KG1 (cell line): ENCODE measurements at regions not wholly inside any gene's neighbourhood (a gene's known extent, or its start where the extent isn't known, plus 50 kb on each side); places are given as distances from the start of the nearest gene placed in this dataset.

ENCODE experiments used
- DNase-seq: peaks from one replicate; lab custom pipeline; 2025; lab: John Stamatoyannopoulos, UW

DNA sequence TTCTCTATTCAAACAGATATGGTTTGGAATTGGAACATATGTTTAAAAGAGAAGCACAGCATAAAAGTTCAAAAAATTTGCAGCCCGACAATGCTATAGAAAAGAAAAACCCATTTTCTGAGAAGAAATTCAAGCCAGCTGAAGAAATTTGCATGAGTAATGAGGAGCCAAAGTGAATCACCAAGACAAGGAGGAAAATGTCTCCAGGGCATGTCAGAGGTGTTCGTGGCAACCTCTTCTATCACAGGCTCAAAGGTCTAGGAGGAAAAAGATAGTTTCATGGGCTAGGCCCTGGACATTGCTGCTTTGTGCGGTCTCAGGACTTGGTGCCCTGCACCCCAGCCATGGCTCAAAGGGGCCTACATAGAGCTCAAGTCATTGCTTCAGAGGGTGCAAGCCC lies 134.8 kb upstream of the ADAMTS16 start:
- no peak for DNase-seq

DNA sequence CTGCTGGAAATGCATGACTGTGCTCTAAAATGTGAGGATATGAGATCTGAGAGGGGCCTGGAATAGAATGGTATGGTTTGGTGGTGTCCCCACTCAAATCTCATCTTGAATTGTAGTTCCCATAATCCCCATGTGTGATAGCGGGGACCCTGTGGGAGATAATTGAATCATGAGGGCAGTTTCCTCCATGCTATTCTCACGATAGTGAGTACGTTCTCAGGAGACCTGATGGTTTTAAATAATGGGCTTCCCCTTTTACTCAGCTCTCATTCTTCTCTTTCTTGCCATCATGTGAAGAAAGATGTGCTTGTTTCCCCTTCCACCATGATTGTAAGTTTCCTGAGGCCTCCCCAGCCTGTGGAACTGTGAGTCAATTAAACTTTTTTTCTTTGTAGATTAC lies 133.6 kb upstream of the ADAMTS16 start:
- no peak for DNase-seq

DNA sequence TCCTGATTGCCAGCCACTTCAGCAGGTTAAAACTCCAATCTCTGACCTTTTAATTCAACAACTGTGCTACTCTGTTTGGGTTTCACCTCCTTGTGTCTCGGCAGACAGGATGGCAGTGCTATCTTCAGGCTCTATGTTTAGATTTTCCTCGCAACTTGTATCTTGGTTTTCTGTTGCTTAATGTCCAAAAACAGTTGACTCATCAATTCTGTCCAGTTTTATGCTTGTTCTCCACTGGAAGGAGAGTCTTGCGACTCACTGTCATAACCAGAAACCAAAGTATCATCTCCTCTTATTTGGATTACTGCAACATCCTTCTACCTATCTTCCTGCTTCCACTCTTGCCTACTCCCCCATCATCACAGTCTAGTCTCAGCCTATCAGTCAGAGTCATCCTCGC lies 130.9 kb upstream of the ADAMTS16 start:
- no peak for DNase-seq

DNA sequence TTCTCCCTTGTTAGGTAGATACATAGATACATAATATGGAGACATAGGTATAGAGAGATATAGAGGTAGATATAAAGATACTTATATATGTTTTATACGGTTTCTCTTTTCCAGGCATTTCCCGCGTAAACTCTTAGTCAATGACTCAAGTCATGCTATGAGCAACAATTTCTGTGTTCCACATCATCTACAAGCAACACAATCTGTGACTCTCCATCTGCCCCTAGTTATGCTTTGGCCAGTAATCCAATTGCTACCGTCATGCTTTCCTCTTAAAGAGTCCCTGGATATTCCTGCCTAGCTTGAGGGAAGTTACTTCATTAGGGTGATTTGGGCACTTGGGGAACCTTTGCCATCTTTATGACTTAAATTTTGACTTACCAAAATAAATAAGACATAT lies 129.0 kb upstream of the ADAMTS16 start:
- no peak for DNase-seq

DNA sequence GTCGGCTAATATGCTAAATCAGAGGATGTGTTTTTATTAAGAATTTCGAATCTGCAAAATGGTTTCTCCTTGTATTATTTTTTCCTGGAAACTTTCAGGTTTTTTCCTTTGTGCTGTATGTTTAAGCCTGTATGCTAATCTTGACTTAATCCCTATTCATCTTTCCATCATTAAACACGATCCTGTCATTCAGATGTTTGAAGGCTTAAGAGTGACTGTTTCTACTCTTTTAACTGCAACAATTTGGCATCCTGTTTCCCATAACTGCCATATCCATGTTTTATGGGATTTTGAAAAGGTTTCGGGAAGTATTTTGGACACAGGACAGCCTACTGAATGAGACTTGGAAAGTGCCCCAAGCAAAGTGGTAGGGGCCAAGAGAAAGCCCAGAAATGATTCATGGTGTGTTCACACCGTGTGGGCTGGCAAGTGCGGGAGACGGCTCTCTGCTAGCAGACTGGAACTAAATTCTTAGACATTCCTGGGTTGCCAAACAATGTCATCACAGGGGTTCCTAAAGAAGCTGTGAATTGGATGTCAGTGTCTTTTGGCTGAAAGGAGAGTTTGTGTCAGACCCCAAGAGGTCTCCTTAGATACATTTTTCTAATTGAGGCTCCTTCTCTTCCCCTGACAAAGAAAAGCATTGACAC lies 125.4 kb upstream of the ADAMTS16 start:
- no peak for DNase-seq

DNA sequence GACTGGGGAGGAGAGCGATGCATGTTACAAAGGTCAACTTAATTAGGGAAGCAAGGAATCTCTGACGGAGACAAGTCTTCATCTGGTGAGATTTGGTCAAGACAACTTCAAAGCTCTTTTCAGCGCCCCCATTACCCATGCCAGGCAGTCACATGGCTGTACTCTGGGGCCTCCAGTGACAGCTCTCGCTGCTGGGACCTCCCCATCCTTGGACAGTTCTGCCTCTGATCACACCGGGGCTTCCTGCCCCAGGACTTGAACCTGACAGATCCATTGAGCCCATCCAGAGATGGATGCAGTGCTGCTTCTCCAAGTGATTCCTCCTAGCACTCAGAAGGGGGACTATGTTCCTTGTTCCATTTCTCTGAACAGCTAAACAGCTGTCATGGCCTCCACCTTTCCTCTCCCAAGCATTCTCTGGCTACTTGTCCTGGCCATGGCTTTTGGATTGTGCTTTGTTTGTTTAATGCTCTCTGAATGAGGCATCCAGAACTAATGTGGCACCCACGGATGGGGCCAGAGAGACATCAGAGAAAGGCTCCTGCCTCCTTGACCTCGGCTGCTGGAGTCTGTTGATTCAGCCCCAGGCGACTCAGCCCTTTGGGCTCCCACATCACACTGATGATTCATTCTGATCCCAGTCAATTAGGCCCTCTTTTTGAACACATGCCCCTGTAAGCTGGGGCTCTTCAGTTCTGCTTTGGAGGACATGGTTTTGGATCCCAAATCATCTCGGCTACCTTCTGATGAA lies 122.1 kb upstream of the ADAMTS16 start:
- DNase-seq = no peak

DNA sequence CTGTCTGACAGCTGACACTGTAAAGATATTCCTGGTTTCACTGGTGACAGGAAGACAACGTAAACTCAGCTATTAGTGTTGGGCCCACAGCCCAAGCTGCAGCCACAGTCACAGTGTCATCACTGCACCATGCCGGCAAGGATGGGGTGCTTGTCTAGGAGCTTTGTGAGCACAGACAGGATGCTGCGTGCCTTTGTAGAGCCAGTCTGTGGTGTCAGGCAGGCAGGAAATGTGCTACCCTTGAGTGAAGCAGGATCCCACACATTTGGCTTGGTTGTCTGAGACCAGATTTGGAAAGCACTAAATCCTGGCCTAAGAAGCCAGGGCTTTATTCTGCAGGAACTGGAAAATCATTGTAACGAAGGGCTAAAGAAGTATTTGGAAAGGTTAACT lies 121.6 kb upstream of the ADAMTS16 start:
- no peak for DNase-seq

DNA sequence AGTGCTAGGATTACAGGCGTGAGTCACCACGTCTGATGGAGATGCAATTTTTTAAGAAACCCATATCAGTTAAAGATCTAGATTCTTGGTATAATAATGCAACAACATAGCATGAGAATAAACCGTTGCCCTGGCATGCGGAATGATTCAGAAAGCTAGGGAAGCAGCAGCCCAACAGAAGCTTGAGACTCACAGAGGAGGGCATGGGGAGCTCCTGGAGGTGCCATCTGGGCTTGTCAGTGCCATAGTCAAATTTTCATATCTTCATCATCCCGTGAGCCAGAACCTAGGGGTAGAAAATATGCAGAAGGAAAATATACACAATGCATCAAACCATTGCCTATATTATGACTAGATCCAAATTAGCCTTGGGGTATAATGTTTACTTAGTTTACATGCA lies 118.7 kb upstream of the ADAMTS16 start:
- DNase-seq = no peak

DNA sequence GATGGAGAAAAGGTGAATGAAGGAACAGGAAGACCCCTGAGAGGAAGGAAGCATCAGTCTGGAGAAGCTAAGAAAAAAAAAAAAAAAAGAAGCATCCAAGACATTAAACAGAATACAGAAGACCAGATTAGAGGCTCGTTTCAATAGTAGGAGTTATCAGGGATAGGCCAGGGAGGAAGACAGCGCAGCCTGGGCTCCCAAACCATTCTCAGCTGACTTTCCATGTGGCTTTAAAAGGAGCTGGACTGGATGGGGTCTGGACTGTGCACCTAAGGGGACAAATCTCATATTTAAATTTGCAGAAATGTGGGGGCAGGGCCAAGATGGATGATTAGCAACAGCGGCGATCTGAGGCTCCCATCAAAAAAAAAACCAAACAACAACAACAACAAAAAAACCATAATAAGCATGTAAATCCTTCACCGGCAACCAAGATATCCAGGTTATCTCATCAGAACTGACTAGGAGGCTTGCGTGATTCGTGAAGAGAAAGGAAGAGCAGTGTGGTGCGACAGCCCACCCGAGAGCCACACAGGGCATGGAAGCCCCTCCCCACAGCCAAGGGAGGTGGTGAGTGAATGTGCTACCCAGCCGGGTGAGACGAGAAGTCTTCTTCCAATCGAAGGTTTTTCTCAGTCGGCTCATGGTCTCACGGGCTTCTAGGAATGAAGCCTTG lies 114.9 kb upstream of the ADAMTS16 start:
- no peak for DNase-seq

DNA sequence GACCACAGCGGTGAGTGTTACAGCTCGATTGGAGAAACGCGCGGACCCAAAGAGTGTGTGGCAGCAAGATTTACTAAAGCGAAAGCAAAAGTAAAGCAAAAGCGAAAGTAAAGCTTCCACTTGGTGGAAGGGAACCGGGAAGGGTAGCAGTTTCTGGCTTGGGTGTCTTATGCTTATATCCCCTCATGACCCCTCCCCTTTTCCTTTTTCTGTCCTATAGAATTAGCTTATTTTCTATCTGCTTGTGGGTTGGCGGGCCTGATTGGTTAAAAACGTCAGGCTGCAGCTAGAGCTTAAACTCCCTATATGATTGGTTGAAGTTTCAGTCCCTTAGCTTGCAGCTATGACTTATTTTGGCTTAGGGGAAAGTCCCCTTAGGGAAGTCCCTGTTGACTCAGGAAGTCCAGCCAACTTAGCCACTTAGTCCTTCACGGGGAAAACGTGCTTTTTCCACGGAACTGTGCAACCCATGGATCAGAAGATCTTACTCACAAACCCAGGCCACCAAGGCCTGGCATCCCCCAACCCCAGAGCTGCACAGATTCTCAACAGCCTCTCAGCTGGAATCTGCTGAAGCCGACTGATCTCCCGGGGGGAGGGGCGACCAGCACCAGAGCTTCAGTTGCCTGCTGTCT lies 114.2 kb upstream of the ADAMTS16 start:
- DNase-seq = no peak

DNA sequence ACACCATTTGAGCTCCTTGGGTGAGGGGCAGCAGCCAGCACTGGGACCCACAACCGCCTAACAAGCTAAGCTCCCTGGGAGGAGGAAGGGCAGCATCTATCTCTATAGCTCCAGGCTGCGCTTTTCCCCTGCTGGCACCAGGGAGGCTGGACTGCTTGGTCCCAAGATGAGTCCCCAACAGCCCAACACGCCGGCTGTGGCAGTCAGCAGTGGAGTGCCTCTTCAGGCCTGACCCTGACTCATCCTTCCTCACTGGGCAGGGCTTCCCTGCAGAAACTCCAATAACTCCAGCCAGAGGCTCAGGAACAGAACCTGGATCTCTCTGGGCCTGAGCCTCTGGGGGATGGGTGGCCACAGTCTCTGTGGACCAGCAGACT lies 113.7 kb upstream of the ADAMTS16 start:
- no peak for DNase-seq

DNA sequence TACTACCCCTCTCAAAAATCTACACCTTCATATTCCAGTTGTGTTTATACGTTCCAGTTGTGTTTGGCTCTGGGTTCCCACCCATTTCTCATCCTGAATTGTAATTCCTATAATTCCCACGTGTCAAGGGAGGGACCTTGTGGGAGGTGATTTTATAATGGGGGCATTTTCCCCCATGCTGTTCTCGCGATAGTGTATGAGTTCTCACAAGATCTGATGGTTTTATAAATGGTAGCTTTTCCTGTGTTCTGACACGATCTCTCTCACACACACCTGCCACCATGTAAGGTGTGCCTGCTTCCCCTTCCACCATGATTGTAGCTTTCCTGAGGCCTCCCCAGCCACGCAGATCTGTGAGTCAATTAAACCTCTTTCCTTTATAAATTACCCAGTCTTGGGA lies 108.5 kb upstream of the ADAMTS16 start:
- DNase-seq = no peak

DNA sequence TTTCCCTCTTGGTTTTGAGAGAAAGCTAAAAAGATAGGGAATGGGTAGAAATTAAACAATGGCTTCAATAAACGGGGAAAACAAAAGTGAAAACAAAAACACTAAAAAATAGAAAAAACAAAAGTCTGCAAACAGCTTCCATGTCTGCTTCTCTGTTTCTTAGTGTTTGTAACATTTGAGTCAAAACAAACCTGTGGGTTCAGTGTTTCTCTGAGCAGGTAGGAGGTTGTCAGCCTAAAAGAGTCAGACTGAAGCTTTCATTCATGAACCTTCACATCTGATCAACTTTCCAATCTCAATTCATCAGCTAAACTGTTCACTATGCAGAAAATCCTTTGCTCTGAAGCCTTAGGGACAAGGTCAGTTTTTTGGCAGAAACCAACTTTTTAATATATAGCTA lies 102.5 kb upstream of the ADAMTS16 start:
- no peak for DNase-seq

DNA sequence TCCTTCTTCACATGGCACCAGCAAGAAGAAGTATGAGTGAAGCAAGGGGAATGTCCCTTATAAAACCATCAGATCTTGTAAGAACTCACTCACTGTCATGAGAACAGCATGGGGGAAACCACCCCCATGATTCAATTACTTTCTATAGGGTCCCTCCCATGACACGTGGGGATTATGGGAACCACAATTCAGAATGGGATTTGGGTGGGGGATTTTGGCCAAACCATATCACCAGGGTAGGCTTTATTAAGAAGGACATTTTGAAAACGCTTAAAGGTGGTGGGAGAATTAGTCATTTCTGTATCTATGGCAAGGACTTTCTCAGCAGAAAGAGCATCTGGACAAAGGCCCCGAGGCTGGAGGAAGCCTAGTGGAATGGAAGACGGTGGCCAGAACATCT lies 100.2 kb upstream of the ADAMTS16 start:
- DNase-seq = no peak

DNA sequence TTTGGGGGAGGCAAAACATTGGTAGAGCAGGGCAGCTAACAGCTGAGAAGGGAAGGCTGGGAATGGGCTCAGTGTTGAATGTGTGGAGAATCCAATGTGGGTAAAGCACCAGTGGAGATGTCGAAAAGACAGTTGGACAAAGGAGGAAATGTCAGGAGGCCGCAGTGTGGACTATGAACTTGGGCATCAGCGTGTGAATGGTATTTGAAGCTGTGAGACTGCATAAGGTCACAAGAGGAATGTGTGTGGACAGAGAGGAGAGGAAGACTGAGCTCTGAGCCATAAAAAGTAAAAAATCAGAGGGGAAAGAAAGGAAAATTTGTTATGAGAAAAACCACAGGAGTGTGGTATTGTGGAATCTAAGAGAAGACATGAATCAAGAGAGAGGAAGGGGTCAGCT lies 99.4 kb upstream of the ADAMTS16 start:
- no peak for DNase-seq

DNA sequence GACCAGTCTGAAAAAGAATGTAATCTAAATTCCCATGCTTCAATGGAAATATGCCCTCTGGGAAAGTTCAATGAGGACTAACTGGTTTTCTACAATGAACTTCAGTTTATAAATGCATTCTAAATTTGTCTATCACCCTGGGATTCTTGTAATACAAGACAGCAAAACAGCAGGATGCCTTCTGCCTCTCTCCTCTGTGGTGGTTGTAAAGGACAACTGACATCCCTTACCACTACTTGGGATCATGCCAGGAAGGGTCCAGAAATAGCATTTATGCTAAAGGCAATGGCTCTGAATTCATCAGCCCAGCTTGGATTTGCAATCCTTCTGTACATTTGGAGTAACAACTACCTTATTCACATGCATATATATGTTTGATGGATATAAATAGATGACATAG lies 97.3 kb upstream of the ADAMTS16 start:
- DNase-seq = no peak

DNA sequence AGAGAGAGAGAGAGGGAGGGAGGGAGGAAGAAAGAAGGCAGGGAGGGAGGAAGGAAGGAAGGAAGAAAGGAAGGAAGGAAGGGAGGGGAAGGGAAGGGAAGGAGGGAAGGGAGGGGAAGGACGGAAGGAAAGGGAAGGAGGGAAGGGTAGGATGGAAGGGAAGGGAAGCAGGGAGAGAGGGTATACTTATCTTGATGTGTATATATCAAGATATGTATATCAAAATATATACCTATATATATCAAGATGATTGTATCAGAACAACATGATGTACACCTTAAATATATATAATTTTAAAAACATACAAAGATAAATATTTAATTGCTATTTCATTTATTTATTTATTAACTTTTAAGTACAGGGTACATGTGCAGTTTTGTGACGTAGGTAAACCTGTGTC lies 96.8 kb upstream of the ADAMTS16 start:
- DNase-seq = no peak

DNA sequence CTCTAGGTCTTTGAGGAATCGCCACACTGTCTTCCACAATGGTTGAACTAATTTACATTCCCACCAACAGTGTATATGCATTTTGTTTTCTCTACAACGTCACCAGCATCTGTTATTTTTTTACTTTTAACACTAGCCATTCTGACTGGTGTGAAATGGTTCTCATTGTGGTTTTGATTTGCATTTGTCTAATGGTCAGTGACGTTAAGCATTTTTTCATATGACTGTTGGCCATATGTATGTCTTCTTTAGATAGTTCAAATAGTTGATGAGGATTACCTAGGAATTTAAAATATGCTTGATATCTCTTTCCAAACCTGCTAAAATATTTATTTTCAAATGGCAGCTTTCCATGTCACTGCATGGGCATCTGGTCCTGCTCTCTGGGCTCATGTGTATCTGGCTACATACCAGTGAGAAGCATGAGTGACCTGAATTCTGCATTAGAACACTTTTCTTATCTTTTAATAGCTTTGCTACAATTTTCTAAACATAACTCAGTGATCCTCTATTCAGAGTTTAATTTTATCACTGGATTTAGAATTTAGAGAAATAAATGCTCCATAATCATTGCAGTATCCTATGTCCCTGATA lies 95.8 kb upstream of the ADAMTS16 start:
- DNase-seq = no peak

DNA sequence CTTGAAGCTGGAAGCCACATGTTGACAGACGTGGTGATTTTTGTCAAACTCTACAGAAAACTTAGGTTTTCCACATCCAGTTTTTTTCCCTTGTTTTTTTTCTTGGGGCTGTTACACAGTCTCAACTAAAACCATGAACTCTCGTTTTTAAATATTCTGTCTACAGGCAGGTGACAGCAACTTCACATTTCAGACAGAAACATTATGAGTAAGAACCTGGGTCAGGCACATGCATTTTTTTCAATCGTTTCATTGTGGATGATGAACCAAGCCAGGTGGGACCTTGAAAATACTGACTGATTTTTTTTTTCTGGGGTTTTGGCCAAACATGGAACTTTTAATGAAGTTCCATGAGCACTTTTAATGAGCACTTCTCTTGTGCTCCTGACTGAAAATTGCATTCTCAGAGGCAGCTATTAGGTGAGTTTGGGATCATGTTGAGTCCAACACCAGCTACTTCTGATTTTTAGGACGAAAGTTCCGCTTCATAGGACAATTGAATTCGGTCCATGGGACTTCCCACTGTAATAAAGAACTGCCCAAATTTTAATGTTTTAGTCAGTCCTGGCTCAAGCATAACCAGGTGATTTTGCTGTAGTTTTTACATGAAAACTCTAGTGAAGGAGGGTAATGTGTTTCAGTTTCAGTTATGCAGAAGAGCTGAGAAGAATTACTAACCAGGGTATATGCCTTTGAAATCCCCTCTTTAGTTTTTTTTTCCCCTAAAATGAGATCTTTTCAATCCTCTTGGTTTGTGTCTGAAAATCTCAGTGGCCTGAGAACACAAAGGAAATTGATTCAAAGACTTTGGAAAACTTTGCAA lies 93.2 kb upstream of the ADAMTS16 start:
- DNase-seq = no peak

DNA sequence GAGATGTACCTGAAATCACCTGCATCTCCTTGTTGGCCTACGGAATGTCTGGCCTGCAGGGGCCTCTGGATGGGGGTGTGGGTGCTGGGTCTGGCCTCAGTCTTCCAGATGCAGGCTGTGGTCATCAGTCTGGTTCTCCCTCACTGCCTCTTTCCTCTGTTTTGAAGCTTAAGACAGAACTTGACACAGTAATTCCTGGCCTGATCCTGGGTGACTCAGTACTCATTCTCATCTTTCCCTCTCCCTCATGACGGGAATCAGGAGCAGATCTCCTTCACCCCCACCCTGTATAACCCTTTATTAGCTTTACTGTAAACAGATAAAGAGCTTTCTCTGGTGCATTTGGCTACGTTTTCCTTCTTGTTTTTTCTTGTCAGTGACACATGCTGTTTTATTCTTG lies 89.3 kb upstream of the ADAMTS16 start:
- no peak for DNase-seq

DNA sequence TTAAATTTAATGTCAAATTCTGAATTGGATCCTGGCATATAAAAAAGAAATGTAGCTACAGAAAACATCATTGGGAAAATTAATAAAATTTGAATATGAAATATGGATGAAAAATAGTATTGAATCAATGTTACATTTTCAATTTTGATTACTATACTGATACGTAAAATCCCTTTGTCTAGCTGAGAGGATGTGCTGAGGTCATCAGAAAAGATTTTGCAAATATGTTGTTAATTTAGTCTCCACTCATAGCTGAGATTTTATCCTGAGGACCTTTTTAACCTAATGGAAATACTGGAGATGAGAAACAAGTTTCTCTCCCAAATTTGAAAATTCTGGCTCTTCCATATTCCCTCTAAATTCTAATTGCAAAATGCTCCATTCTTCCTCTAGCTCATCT lies 84.4 kb upstream of the ADAMTS16 start:
- no peak for DNase-seq

DNA sequence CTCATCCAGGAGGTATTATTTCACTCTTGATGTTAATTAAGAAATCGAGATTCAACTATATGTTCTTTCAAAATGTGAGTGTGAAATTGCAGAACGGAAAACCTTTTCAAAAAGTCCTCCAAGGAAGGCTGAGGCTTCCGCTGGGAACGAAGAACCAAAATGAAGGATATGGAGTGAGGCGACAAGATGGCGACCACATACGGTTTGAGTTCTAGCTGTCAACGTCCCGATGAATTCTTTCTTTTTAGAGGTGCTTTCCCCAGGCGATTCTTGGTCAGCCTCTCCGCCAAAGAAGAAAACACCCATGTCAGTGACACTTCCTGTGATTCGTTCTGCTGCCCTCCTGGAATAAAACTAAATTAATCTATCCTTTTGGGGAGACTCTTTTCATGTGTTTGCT lies 78.3 kb upstream of the ADAMTS16 start:
- no peak for DNase-seq
